Posterior vena cava (tissue), 2 donors: ENCODE measurements at regions not wholly inside any gene's neighbourhood (a gene's known extent, or its start where the extent isn't known, plus 50 kb on each side); places are given as distances from the start of the nearest gene placed in this dataset.
"Not testable (repeated sequence)": the region's sequence is repeated elsewhere in the genome, so short reads cannot be mapped to it uniquely, and the experiment has no call there.

Source experiments
- DNase-seq: peaks from one replicate; pipeline ENCODE4 v3.0.0-alpha.2; 2020; ENCODE audit warnings: low spot score
- intact Hi-C, 2 donors: fragments of 100-400 bp; cut with DNase I; formaldehyde crosslinking; loops; one replicate each; pipeline versions ENCODE4 v1.14.1 to v1.14.2; 2022 to 2023
- donor health status: DM: yes; HTN: yes; CAD: no.
- donor health status: DM: yes; HTN: yes; CAD: no.

DNA sequence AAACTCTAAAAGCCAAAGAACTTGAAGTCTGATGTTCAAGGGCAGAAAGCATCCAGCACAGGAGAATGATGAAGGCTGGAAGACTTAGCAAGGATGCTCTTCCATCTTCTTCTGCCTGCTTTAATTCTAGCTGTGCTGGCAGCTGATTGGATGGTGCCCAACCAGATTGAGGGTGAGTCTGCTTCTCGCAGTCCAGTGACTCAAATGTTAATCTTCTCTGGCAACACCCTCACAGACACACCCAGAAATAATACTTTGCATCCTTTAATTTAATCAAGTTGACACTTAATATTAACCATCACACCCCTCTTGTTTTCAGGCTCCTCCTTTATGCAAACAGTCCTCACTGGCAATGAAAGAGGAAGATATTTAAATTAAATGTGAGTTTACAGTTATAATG, 321.7 kb downstream of the TEX13C start:
- intact Hi-C loops: no loop called here
- no peak for DNase-seq

DNA sequence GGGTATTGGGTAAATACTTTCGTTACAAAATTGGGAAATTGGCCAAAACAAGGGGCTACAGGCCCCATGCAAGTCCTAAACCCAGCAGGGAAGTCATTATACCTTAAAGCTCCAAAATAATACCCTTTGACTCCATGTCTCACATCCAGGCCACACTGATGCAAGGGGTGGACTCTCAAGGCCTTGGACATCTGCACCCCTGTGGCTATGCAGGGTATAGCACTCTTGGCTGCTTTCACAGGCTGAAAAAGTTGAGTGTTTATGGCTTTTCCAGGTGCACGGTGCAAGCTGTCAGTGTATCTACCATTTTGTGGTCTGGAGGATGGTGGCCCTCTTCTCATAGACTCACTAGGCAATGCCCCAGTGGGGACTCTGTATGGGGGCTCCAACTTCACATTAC, 326.5 kb downstream of the TEX13C start:
- intact Hi-C loops: no loop called here

DNA sequence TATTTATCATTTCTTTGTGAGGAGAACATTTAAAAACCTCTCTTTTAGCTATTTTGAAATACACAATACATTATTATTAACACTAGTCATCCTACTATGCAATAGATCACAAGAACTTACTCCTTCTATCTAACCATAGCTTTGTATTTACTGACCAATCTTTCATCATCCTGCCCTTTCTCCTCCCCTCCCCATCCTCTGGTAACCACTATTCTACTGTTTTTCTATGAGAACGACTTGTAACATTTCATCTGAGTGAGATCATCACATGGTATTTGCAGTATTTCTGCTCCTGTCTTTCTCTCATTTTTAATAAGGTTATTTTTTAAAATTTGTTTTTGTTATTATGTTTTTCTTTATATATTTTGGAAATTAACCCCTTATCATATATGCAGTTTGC, 331.8 kb downstream of the TEX13C start:
- intact Hi-C loops: no loop called here
- DNase-seq: no peak

More for the DNA sequence above, 326.5 kb downstream of the TEX13C start:
- no peak for DNase-seq

DNA sequence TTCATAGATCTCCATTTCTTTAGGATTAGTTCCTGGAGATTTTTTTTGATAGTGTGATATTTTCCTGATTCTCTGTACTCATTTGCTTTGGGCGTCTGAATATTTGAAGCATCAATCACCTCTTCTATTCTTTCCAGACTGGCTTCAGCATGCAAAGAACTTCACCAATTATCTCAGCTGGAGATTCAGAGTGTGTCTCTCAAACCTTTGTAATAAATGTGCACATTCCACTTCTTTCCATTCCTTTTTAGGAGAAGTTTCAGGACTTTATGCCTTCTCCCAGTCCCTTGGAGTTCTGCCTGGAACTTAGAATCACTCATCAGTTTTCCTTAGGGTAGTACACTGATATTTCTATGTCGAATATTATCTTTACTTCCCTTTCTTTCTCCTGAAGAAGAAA, 334.8 kb downstream of the TEX13C start:
- DNase-seq: no peak
- intact Hi-C loops: no loop called here

DNA sequence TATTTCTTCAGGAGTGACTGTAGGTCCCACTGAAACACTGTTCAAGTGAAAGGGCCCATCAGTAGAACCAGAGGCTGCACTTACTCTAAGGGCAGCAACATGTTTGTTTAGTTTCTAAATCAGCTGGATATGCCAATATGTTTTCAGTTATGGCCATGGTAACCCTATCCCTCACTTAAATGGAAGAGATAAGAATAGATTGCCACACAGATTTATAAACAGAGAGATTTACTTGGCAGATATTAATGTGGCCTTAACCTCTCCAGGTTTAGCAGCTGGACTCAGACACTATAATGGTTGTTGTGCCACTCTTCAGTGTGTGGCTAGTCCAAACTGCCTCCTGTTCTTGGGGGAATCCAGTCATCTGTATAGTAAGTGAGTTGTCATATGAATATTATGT, 354.1 kb downstream of the TEX13C start:
- intact Hi-C loops: no loop called here
- DNase-seq: no peak

DNA sequence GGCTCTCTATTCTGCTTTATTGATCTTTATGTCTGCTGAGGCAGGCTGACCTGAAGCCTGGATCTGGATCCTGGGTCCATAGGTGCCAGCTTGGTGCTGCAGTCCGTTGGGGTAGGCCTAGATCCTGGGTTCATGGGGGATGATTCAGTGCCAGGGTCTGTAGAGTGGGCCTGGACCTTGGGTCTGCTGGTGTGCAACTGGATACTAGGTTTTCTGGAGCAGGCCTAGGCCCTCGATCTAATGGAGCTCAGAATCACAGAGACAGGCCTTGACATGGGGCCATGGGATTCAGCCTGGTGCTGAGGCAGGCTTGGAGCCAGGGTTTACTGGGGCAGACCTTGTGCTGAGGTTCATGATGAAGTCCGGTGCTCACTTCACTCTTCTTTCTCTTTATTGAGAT, 358.6 kb downstream of the TEX13C start:
- no peak for DNase-seq
- intact Hi-C loops: no loop called here

DNA sequence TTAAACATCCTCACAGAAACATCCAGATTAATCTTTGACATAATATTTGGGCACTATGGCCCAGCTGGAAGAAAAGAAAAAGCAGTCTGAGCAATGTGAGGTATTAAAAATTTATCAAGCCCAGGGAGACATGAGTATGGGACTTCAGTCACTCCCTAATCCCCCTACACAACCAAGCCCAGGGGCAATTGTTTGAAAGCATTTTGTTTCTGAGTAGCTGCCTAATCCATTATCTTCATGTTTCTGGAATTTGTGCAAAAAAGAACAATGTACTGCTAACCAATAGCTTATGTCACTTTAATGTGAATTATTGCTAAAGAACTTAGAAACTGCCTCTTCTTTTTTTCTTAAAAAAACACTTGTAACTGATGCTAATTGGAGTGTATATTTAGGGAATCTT, 360.7 kb downstream of the TEX13C start:
- intact Hi-C loops: no loop called here
- DNase-seq: no peak

DNA sequence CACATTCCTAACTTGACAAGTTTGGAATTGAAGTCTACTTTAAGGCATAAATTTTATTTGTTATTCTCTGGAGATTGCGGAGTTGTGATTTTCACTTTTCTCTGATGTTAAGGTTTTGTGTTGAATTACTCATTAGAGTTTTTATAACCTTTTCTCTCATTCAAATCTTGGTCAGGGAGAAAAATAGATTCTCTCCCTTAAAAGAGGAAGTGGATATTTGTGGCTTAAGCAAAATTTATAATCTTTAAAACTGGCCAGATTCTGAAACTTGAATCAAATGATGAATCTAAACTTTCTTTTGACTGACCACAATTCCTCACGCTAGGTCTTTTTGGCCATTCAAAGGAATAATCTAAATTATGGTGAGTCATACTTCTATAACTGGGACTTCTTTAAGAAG, 361.4 kb downstream of the TEX13C start:
- no peak for DNase-seq
- intact Hi-C loops: no loop called here

DNA sequence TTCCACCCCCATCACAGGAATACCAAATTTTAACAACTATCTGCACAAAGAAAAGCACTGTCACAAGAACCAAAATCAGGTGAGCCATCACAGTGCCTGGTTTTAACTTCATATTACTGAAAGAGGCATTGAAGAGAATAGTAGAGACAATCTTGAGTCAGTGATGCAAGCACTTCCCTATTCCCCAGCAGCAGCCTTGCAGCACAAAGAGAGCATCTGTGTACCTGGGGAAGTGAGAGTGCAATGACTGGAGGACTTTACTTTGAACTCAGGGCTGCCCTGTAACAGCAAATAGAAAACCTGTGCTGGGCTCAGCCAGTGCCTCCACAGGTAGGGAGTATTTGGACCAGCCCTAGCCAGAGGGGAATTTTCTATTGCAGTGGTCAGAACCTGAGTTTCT, 361.8 kb downstream of the TEX13C start:
- intact Hi-C loops: no loop called here

DNA sequence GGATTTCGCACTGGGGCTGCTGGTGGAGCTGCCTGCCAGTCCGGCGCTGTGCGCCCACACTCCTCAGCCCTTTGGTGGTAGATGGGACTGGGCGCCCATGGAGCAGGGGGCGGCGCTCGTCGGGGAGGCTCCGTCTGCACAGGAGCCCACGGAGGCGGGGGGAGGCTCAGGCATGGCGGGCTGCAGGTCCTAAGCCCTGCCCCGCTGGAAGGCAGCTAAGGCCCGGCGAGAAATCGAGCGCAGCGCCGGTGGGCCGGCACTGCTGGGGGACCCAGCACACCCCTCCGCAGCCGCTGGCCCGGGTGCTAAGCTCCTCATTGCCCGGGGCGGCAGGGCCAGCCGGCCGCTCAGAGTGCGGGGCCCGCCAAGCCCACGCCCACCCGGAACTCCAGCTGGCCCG, 370.9 kb downstream of the TEX13C start:
- intact Hi-C loops, DNase-seq: not testable (repeated sequence)

More for the DNA sequence above, 361.8 kb downstream of the TEX13C start:
- no peak for DNase-seq

DNA sequence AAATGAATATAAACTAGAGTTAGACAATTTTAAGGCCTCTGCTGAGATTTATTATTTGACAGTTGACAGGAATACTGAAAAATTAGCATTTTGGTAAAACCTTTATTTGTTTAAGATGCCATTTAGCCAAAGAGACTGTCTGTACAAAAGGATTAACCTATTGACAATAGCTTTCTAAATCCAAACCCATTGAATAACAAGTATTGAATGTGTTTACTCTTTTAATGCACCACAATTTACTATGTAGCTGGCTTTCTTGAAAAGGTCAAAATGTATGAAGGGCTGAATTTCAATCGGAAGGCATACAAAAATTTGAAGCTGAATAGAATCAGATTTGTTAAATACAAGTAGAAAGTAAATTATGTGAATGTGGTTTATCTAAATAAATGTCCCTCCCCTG, 374.5 kb downstream of the TEX13C start:
- intact Hi-C loops: no loop called here
- no peak for DNase-seq

DNA sequence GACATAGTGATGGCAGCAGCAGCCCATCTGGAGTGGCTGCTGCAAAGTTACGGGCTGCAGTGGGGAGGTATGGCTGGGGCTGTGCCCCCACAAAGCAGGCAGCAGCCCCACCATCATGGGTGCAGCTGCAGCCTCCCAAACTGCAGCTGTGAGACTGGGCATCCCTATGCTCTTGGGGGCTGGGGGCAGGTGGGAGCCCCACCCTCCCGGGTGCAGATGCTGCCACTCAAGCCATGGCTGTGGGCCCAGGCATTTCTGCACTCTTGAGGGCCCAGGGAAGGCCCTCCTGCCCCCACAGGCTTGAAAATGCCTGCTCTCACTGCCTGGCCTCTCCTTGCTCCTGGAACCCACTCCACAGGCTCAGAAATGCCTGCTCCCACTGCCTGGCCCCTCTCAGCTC, 389.4 kb downstream of the TEX13C start:
- intact Hi-C loops: no loop called here
- no peak for DNase-seq

DNA sequence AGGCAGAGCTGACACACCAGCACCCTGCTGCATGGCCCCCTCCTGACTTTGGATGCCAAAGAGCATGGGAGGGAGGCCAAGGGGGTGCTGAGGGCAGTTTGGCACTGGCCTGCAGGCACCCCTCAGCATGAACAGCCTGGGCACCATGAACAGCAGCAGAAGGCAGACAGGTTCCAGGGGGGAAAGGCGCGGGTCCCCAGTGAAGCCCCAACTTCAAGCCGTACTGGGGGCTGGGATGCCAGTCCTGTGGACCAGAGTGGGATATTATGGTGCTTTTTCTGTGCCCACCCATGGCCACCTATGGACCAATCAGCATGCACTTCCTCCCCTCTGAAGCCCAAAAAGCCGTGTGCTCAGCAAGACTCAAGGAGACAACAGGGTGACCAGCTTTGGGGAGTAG, 389.9 kb downstream of the TEX13C start:
- intact Hi-C loops: no loop called here
- DNase-seq: no peak

DNA sequence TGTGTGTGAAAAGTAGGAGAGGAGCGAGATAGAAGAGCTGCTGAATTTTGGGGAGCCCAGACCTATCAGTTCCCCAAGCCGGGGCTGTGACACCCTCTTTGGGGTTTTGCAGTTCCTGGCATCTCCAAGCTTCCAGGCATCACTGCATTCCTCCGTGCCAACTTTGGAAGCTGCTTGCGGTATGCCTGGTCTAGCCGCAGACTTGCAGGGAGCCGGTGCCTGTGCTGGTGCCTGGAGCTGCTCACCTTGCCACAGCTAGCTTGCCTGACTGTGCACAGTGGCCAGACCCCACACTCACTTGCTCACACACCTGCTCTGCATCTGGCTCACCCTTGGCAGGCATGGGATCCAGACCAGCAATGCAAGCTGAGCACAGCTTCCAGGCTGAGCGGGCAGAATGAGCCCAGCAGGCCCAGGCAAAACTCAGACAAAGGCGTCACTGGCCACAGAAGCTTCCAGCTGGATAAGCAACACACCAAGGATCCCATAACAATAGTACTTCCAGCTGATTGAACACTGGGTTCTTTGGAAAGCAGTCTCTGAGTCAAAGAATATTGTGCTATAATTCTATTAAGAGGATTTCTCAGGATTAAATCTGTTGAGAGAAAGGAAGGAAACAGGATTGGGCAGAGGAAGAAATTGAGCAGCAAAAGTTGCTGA, 390.9 kb downstream of the TEX13C start:
- no peak for DNase-seq
- intact Hi-C loops: no loop called here

DNA sequence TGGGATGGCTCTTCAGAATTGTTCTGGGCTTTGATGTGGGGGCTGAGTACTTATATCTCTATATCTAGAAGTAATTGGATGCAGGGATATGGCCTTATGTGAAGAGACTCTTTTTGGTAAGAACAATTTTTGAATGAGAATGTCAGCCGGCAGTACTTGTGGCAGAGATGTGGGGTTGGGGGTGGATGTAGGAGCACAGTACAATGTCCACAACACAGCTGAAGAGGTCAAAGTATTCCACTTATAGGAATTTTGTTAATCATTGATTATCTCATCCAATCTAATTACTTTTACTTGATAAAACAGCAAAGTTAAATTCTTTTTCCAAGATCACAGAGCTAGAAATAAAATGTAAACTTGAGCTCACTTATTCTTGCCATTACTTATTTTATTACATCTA, 391.4 kb downstream of the TEX13C start:
- intact Hi-C loops: no loop called here
- DNase-seq: no peak

DNA sequence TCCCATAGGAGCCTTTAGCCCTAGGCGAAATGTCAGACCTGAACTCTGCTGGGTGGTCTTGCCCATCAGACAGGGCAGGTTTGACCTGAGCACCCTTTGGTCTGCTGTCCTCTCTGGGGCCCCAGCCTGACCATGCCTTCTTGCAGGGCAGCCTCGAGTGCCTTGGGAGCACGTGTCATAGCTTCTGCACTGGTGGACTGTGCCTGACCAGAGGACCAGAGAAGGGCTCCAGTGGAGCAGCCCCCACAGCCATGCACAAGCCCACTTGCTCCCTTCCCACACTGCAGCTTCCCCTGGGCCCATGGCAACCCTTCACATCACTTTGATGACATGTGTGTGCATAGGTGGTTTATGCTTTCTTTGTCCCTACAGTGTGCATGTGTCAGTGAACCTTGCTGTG, 394.0 kb downstream of the TEX13C start:
- DNase-seq: no peak
- intact Hi-C loops: no loop called here

DNA sequence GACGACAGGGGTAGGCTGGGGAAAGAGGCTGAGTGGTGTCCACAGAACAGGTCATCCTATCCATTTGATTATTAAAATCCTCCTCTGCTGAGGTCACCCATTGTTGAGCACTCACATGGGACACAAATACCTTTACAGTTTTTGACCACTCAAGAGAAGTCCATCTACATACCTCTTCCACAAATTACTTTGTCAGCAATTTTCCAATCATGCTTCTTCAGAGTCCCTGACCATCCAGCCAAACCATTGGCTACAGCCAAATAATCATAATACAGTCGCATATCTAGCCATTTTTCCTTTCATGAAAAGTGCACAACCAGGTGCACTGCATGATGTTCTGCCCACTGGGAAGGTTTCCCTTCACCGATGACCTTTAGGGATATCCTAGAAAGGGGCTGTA, 407.4 kb downstream of the TEX13C start:
- intact Hi-C loops: no loop called here
- no peak for DNase-seq

DNA sequence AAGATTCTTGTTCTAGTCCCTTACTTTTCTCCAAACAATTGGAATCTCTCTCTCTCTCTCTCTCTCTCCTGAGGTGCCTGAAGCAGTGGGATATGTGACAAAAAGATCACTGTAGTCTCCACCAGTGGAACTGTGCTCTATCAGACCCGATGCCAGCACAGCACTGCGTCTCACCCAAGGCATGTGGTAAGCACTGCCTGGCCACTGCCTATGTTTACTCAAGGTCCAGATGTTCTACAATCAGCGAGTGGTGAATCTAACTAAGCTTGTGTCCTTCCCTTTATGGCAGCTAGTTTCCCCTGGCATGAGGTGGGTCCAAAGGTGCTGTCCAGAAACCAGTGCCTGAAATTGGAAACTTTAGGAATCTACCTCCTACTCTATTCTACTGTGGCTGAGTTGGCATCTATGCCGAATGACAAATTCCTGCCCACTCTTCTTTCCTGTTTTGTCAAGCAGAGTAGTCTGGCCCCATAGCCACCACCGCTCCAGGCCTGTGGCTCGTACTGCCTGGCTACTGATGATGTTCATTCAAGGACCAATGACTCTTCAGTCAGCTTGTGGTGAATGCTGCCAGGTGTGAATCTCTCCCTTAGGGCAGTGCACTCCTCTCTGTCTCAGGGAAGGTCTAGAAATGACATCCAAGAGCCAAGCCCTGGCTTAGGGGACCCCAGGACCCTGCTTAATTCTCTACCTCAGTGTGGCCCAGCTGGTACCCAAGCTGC, 416.5 kb downstream of the TEX13C start:
- DNase-seq: no peak
- intact Hi-C loops: no loop called here

DNA sequence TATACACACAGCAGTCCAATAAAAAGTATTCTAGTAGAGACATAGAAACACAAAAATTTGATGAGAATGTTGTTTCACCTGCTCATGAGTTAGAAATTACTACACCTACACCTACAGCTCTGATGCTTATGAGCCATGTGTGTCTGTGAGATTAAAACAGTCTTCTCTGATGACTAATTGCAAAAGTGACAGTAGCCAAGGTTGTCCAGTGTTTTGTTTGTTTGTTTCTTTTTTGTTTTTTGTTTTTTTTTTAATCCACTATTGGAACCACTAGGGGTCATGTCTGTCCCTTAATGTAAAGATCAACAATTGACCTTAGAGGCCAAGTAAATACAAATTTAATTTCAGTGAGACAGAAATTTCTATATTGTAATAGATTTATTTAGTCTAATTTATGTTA, 423.1 kb downstream of the TEX13C start:
- intact Hi-C loops: no loop called here
- no peak for DNase-seq

DNA sequence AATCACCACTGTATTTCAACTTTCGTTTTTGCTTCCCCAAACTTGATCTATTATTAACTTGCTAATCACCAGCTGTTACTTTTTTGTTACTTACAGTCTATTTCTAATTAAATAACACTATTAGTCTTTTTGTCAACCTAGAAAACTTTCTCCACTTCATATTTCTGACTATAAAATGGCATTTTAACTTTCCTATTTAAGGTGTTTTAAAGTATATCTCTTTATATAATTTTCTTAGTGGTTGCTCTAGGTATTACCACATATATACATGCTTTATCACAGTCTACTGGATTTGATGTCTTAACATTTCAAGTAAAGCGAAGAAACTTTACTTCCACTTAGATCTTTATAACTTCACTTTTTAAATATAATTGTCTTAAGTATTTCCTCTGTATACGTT, 421.2 kb downstream of the DCAF12L2 start:
- no peak for DNase-seq
- intact Hi-C loops: no loop called here

DNA sequence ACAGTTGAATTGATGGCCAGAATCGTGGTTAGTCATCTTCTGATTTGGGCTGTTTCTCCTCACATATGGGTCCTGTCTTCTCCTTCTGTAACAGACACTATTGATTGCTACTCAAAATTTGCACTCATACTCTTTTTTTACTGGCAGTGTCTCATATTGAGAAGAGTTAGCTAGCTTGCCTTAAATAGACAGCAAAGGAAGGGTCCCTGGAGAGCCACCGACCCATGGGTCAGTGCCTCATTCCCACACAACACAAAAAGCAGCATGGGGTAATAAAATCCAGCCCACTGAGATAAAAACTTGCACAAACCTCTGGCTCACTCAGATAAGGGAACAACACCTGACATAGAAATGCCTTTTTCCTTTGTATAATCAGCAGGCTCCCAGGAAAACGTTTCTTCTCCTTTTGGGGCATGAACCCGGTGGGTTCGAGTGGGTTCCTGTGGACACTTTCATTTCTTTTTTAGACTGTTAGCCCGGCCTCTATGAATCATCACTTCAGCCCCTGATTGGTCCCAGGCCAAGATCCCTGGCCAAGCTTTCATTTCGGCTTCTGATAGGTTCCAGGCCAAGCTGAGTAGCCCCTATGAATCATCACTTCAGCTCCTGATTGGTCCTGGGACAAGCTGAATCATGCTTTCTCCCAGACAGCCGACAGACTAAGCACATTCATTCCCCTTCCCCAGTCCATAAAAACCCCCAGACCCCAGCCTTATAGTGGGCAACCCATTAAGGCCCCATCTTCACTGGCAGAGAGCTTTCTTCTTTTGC, 408.1 kb downstream of the DCAF12L2 start:
- DNase-seq: no peak
- intact Hi-C loops: no loop called here
